WTC11 (cell line): ENCODE measurements at regions not wholly inside any gene's neighbourhood (a gene's known extent, or its start where the extent isn't known, plus 50 kb on each side); places are given as distances from the start of the nearest gene placed in this dataset.
A peak's percentile ranks its signal among the peaks of the same experiment; 100 is the strongest.

Experiments
- AR ChIP-seq: fragments of 250-450 bp; sonication (Bioruptor Pico); IDR thresholded peaks from 2 replicates; pipeline ENCODE4 v1.9.0; 2021; ENCODE audit warnings: mild to moderate bottlenecking
- ARID4B ChIP-seq: sonication (generic); formaldehyde crosslinking; IDR thresholded peaks from 2 replicates; pipeline ENCODE4 v1.8.0; 2023; ENCODE audit warnings: missing genetic modification reagents, mild to moderate bottlenecking, borderline replicate concordance
- E2F5 ChIP-seq: sonication (generic); formaldehyde crosslinking; IDR thresholded peaks from 2 replicates; pipeline ENCODE4 v1.8.1; 2022; ENCODE audit warnings: mild to moderate bottlenecking, moderate library complexity, missing genetic modification reagents
- EMX1 ChIP-seq: fragments of 250-450 bp; sonication (Bioruptor Pico); IDR thresholded peaks from 2 replicates; pipeline ENCODE4 v1.8.0; 2021; ENCODE audit warnings: mild to moderate bottlenecking
- ERG ChIP-seq: fragments of 250-450 bp; sonication (Bioruptor Pico); IDR thresholded peaks from 2 replicates; pipeline ENCODE4 v1.8.0; 2021; ENCODE audit warnings: mild to moderate bottlenecking
- FOXP1 ChIP-seq: sonication (generic); formaldehyde crosslinking; IDR thresholded peaks from 2 replicates; pipeline ENCODE4 v1.8.0; 2022; ENCODE audit warnings: missing genetic modification reagents, mild to moderate bottlenecking, moderate library complexity, borderline replicate concordance
- GRHL2 ChIP-seq: fragments of 250-450 bp; sonication (Bioruptor Pico); IDR thresholded peaks from 2 replicates; pipeline ENCODE4 v1.8.0; 2022; ENCODE audit warnings: mild to moderate bottlenecking, moderate library complexity; ENCODE audit not compliant: insufficient replicate concordance, severe bottlenecking
- IRF2 ChIP-seq: sonication (generic); formaldehyde crosslinking; IDR thresholded peaks from 2 replicates; pipeline ENCODE4 v1.8.0; 2022; ENCODE audit warnings: low read depth, missing genetic modification reagents, borderline replicate concordance
- SP1 ChIP-seq: sonication (generic); formaldehyde crosslinking; conservative IDR thresholded peaks from 2 replicates; pipeline ENCODE4 v1.8.1; 2022; ENCODE audit warnings: missing genetic modification reagents
- TEAD1 ChIP-seq: sonication (generic); formaldehyde crosslinking; IDR thresholded peaks from 2 replicates; pipeline ENCODE4 v1.8.0; 2022; ENCODE audit warnings: mild to moderate bottlenecking, missing genetic modification reagents
- ZNF138 ChIP-seq: sonication (generic); formaldehyde crosslinking; conservative IDR thresholded peaks from 2 replicates; pipeline ENCODE4 v1.8.1; 2022; ENCODE audit warnings: mild to moderate bottlenecking, moderate library complexity, missing genetic modification reagents
- ZNF281 ChIP-seq: sonication (generic); formaldehyde crosslinking; IDR thresholded peaks from 2 replicates; pipeline ENCODE4 v1.8.0; 2023; ENCODE audit warnings: mild to moderate bottlenecking, missing genetic modification reagents
- ZNF317 ChIP-seq: sonication (generic); formaldehyde crosslinking; IDR thresholded peaks from 2 replicates; pipeline ENCODE4 v1.8.1; 2023; ENCODE audit warnings: low read depth, mild to moderate bottlenecking, moderate library complexity, missing genetic modification reagents, borderline replicate concordance
- ZNF396 ChIP-seq: fragments of 250-450 bp; sonication (Bioruptor Pico); IDR thresholded peaks from 2 replicates; pipeline ENCODE4 v1.8.0; 2021; ENCODE audit warnings: mild to moderate bottlenecking, moderate library complexity, borderline replicate concordance
- TF ChIP-seq, protein P1 (sequence below): sonication (generic); formaldehyde crosslinking; IDR thresholded peaks from 2 replicates; pipeline ENCODE4 v1.8.1; 2022; ENCODE audit warnings: mild to moderate bottlenecking, missing genetic modification reagents, moderate library complexity, borderline replicate concordance
- TF ChIP-seq, protein P2 (sequence below): sonication (generic); formaldehyde crosslinking; IDR thresholded peaks from 2 replicates; pipeline ENCODE4 v1.8.0; 2022; ENCODE audit warnings: mild to moderate bottlenecking, missing genetic modification reagents
- TF ChIP-seq, protein P3 (sequence below): sonication (generic); formaldehyde crosslinking; IDR thresholded peaks from 2 replicates; pipeline ENCODE4 v1.8.1; 2023; ENCODE audit warnings: mild to moderate bottlenecking, missing genetic modification reagents, moderate library complexity
- TF ChIP-seq, protein P4 (sequence below): sonication (generic); formaldehyde crosslinking; IDR thresholded peaks from 2 replicates; pipeline ENCODE4 v1.8.1; 2023; ENCODE audit warnings: mild to moderate bottlenecking, missing genetic modification reagents

GRCh38 chr19:5403968-5404640, 51.1 kb upstream of the ZNRF4 start (continued):
- TF ChIP-seq, protein P1, sequence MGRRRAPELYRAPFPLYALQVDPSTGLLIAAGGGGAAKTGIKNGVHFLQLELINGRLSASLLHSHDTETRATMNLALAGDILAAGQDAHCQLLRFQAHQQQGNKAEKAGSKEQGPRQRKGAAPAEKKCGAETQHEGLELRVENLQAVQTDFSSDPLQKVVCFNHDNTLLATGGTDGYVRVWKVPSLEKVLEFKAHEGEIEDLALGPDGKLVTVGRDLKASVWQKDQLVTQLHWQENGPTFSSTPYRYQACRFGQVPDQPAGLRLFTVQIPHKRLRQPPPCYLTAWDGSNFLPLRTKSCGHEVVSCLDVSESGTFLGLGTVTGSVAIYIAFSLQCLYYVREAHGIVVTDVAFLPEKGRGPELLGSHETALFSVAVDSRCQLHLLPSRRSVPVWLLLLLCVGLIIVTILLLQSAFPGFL (CRISPR knock-in tag) = no peak
- TF ChIP-seq EMX1 (no peak), ZNF396 (CRISPR knock-in tag) (no peak), ZNF281 (CRISPR knock-in tag) (0 out of 2 replicates have a peak, but pooled peaks have one; percentile 83), GRHL2 (CRISPR knock-in tag) (no peak), ERG (CRISPR knock-in tag) (no peak), ZNF317 (CRISPR knock-in tag) (0 out of 2 replicates have a peak, but pooled peaks have one; percentile 45), AR (CRISPR knock-in tag) (no peak), TEAD1 (CRISPR knock-in tag) (peak; percentile 97), ZNF138 (CRISPR knock-in tag) (no peak), FOXP1 (CRISPR knock-in tag) (peak; percentile 91; the same call in 1 of the 2 replicates), E2F5 (CRISPR knock-in tag) (no peak), ARID4B (peak; percentile 94), SP1 (CRISPR knock-in tag) (peak; percentile 73), IRF2 (CRISPR knock-in tag) (no peak)
- TF ChIP-seq, protein P2, sequence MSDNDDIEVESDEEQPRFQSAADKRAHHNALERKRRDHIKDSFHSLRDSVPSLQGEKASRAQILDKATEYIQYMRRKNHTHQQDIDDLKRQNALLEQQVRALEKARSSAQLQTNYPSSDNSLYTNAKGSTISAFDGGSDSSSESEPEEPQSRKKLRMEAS (CRISPR knock-in tag) = peak; percentile 74; the same call in 1 of the 2 replicates
- TF ChIP-seq, protein P3, sequence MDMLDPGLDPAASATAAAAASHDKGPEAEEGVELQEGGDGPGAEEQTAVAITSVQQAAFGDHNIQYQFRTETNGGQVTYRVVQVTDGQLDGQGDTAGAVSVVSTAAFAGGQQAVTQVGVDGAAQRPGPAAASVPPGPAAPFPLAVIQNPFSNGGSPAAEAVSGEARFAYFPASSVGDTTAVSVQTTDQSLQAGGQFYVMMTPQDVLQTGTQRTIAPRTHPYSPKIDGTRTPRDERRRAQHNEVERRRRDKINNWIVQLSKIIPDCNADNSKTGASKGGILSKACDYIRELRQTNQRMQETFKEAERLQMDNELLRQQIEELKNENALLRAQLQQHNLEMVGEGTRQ (CRISPR knock-in tag) = no peak
- TF ChIP-seq, protein P4, sequence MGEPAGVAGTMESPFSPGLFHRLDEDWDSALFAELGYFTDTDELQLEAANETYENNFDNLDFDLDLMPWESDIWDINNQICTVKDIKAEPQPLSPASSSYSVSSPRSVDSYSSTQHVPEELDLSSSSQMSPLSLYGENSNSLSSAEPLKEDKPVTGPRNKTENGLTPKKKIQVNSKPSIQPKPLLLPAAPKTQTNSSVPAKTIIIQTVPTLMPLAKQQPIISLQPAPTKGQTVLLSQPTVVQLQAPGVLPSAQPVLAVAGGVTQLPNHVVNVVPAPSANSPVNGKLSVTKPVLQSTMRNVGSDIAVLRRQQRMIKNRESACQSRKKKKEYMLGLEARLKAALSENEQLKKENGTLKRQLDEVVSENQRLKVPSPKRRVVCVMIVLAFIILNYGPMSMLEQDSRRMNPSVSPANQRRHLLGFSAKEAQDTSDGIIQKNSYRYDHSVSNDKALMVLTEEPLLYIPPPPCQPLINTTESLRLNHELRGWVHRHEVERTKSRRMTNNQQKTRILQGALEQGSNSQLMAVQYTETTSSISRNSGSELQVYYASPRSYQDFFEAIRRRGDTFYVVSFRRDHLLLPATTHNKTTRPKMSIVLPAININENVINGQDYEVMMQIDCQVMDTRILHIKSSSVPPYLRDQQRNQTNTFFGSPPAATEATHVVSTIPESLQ (CRISPR knock-in tag) = no peak
